Naive thymus-derived CD4-positive, alpha-beta T cell (primary cell): ENCODE measurements at regions not wholly inside any gene's neighbourhood (a gene's known extent, or its start where the extent isn't known, plus 50 kb on each side); places are given as distances from the start of the nearest gene placed in this dataset.
"Not testable (repeated sequence)": the region's sequence is repeated elsewhere in the genome, so short reads cannot be mapped to it uniquely, and the experiment has no call there.

Experiments used
- ATAC-seq: fragments of 150-1000 bp; cut with Tn5 transposase; 2 replicates; pipeline ENCODE4 v1.10.0; 2021; ENCODE audit warnings: mild to moderate bottlenecking, moderate library complexity
- CTCF ChIA-PET: fragments of 350-600 bp; sonication (Branson Sonifier 250); formaldehyde crosslinking; loops from one replicate; lab custom pipeline; 2021; ENCODE audit warnings: antibody characterized with exemption; lab: Charles Lee
- POLR2A ChIA-PET: fragments of 350-600 bp; sonication (Branson Sonifier 250); formaldehyde crosslinking; loops from one replicate; lab custom pipeline; 2021; ENCODE audit warnings: antibody characterized with exemption, inconsistent platforms; lab: Charles Lee
- DNase-seq, 9 donors: peaks; one replicate each; pipeline versions ENCODE4 v3.0.0 to v3.0.0-alpha.2; 2020 to 2022; ENCODE audit warnings: mixed read lengths in 1 of 9
- H3K27ac ChIP-seq: one replicate; pipeline ENCODE4 v1.7.0; 2013; ENCODE audit warnings: mild to moderate bottlenecking, low read depth, low read length, moderate library complexity
- H3K27me3 ChIP-seq, 2 donors: one replicate each; pipeline ENCODE4 v1.7.0; 2013; ENCODE audit warnings: low read length in 2 of 2, mild to moderate bottlenecking in 2 of 2, moderate library complexity in 2 of 2; ENCODE audit not compliant: control insufficient read depth in 2 of 2, insufficient read depth in 2 of 2
- H3K36me3 ChIP-seq, 3 experiments: 1 replicate in 2 of 3; 2 replicates in 1 of 3; pipeline ENCODE4 v1.7.0; 2013; ENCODE audit warnings: low read length in 3 of 3, mild to moderate bottlenecking in 3 of 3, moderate library complexity in 1 of 3; ENCODE audit not compliant: insufficient read depth in 3 of 3, control insufficient read depth in 2 of 3
- H3K4me1 ChIP-seq, 2 donors: one replicate each; pipeline ENCODE4 v1.7.0; 2013; ENCODE audit warnings: low read length in 2 of 2, mild to moderate bottlenecking in 2 of 2, moderate library complexity in 1 of 2; ENCODE audit not compliant: control insufficient read depth in 2 of 2, insufficient read depth in 2 of 2
- H3K4me3 ChIP-seq: 2 replicates; pipeline ENCODE4 v1.7.0; 2013; ENCODE audit warnings: mild to moderate bottlenecking, low read length
- H3K9me3 ChIP-seq, 3 experiments: 1 replicate in 2 of 3; 2 replicates in 1 of 3; pipeline ENCODE4 v1.7.0; 2013; ENCODE audit warnings: low read length in 3 of 3; ENCODE audit not compliant: control insufficient read depth in 2 of 3
- H3K27ac Mint-ChIP-seq, 9 donors: one replicate each; pipeline ENCODE4 v1.8.0; 2020 to 2022; ENCODE audit warnings: mixed read lengths in 9 of 9, mild to moderate bottlenecking in 8 of 9, moderate library complexity in 5 of 9, inconsistent platforms in 2 of 9
- H3K27me3 Mint-ChIP-seq, 5 donors: one replicate each; pipeline ENCODE4 v1.8.0; 2021 to 2022; ENCODE audit warnings: mixed read lengths in 5 of 5, mild to moderate bottlenecking in 1 of 5
- H3K36me3 Mint-ChIP-seq, 5 donors: one replicate each; pipeline ENCODE4 v1.8.0; 2020 to 2022; ENCODE audit warnings: mixed read lengths in 5 of 5, mild to moderate bottlenecking in 3 of 5, inconsistent platforms in 1 of 5
- H3K4me1 Mint-ChIP-seq, 7 donors: one replicate each; pipeline ENCODE4 v1.8.0; 2020 to 2022; ENCODE audit warnings: mixed read lengths in 7 of 7, mild to moderate bottlenecking in 3 of 7, inconsistent platforms in 1 of 7
- H3K4me3 Mint-ChIP-seq, 10 donors: one replicate each; pipeline ENCODE4 v1.8.0; 2020 to 2022; ENCODE audit warnings: mild to moderate bottlenecking in 10 of 10, mixed read lengths in 10 of 10, moderate library complexity in 6 of 10, inconsistent platforms in 2 of 10
- H3K9me3 Mint-ChIP-seq, 11 donors: one replicate each; pipeline ENCODE4 v1.8.0; 2020 to 2022; ENCODE audit warnings: mixed read lengths in 11 of 11, mild to moderate bottlenecking in 4 of 11, inconsistent platforms in 1 of 11, moderate library complexity in 1 of 11
- intact Hi-C, 2 donors: fragments of 100-400 bp; cut with micrococcal nuclease; formaldehyde crosslinking; loops; one replicate each; pipeline ENCODE4 v1.15.1; 2023

DNA sequence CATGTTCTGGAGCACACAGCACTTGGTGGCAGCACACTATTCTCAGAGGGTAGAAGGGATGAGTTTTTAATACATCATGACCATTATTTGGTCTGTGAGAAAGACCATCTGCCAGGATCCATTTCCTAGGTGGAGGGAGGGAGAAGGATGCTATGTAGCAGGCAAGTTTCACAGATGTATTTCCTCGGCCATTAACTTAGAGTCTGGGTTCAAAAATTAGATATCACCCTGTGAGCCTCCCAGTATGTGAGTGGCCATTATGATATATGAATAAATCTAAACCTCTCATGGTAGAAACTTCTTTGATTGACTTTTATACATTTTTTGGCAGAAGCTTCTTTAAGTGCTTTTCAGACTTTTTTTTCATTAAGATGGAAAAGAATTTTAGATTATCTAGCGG is 133.9 kb downstream of the SREK1 start:
- ATAC-seq (no peak), DNase-seq (no peak)
- Histone ChIP-seq H3K9me3 (no peaks in the 10 kb centered on the region), H3K27ac (no peak overlapping the region), H3K4me1 (no peaks in the 10 kb centered on the region), H3K27me3 (no peaks in the 10 kb centered on the region), H3K4me3 (no peak overlapping the region), H3K36me3 (no peaks in the 10 kb centered on the region)
- POLR2A ChIA-PET, result no interaction called here
- intact Hi-C loops, result no loop called here
- CTCF ChIA-PET, result no interaction called here
- Mint-ChIP-seq H3K9me3 (peaks cover 0 to 1% (median 0%) of the 10 kb centered on the region in 11 donors), H3K27me3 (peaks cover 5 to 36% (median 23%) of the 10 kb centered on the region in 5 donors), H3K36me3 (no peaks in the 10 kb centered on the region), H3K27ac (no peak overlapping the region), H3K4me3 (no peak overlapping the region), H3K4me1 (no peaks in the 10 kb centered on the region)

DNA sequence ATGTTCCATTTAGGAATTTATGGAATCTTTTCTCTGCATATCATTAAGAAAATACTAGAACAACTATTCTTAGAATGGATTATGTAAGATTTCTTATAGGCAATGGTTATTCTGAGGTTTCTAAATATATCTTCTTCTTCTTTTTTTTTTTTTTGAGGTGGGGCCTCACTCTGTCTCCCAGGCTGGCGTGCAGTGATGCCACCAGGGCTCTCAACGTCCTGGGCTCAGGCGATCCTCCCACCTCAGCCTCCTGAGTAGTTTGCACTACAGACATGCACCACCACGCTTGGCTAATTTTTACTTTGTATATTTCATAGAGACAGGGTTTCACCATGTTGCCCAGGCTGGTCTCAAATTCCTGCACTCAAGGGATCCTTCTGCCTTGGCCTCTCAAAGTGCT is 137.2 kb downstream of the SREK1 start:
- Mint-ChIP-seq H3K27ac (no peak overlapping the region), H3K9me3 (peaks cover 0 to 1% (median 0%) of the 10 kb centered on the region in 11 donors), H3K4me1 (no peaks in the 10 kb centered on the region), H3K27me3 (peaks cover 5 to 19% (median 16%) of the 10 kb centered on the region in 5 donors), H3K36me3 (no peaks in the 10 kb centered on the region), H3K4me3 (no peak overlapping the region)
- Histone ChIP-seq H3K4me3 (no peak overlapping the region), H3K36me3 (no peaks in the 10 kb centered on the region), H3K27ac (no peak overlapping the region), H3K27me3 (no peaks in the 10 kb centered on the region), H3K4me1 (no peaks in the 10 kb centered on the region), H3K9me3 (no peaks in the 10 kb centered on the region)
- ATAC-seq, result no peak
- intact Hi-C loops, result no loop called here
- ChIA-PET POLR2A (no interaction called here), CTCF (no interaction called here)
- DNase-seq, result no peak

DNA sequence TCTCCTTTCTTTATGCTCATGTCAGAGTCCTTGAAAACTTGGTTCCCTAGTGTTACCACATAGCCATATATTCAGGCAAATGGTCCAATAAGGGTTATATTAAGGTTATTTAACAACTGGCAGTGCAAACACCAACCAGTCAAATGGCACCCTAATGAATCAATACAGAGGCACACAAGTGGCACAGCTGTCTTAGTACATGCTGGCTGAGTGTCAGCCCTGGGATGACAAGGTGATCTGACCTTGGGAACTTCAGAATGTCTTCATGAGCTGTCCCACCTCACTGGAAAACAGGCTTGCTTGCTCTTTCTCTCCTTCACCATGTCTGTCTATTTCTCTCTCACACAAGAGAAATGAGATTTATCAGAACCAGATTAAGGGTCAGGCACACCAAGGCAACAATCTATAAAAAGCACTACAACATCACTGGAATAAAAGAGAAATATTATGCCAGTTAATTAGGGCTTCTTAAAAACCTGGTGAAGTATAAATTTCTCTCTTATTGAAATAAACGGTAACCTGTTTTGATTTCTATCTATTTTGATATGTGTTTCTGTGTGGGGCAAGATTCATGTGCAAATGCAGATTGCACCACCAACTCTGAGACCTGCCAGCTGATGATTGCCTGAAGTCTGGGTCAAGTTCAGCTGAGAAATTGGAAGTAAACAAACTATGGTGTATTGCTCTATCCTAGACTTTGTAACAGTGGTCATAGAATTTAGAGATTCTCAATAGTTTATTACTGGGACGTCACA is 140.7 kb downstream of the SREK1 start:
- Mint-ChIP-seq H3K9me3 (peaks cover 0 to 6% (median 0%) of the 10 kb centered on the region in 11 donors), H3K4me3 (no peak overlapping the region), H3K27me3 (peaks cover 2 to 8% (median 5%) of the 10 kb centered on the region in 5 donors), H3K36me3 (no peaks in the 10 kb centered on the region), H3K4me1 (no peaks in the 10 kb centered on the region), H3K27ac (no peak overlapping the region)
- POLR2A ChIA-PET, result no interaction called here
- Histone ChIP-seq H3K36me3 (no peaks in the 10 kb centered on the region), H3K27me3 (no peaks in the 10 kb centered on the region), H3K4me3 (no peak overlapping the region), H3K9me3 (no peaks in the 10 kb centered on the region), H3K27ac (no peak overlapping the region), H3K4me1 (no peaks in the 10 kb centered on the region)
- ATAC-seq (no peak), DNase-seq (no peak)
- CTCF ChIA-PET, result no interaction called here
- intact Hi-C loops, result no loop called here

DNA sequence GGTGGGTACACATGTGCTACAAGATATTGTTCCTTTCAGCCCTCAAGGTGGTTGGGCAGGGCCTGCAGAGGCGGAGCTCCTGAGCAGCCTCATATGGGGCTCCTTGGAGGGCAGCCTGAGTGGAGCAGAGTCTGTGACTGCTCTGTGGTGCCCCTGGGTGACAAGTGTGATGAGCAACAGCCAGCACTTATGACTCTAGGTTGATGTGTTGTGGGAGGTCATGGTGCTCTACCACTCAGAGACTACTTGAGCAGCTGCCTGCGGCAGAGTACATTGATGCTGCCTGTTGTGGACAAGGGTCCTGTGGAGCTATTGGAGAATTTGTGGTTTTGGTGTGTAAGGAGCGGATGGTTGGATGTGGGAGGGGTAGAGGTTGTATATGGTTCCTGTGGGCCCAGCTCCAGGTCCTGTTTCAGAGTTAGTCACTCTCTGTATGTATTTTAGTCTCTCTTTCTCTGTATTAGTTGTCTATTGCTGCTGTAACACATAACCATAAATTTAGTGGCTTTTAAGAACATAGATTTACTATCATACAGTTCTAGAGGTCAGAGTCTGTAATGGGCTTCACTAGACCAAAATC is 141.3 kb downstream of the SREK1 start:
- POLR2A ChIA-PET, result no interaction called here
- CTCF ChIA-PET, result no interaction called here
- peaks cover 0 to 6% (median 0%) of the 10 kb centered on the region in 11 donors for H3K9me3 Mint-ChIP-seq
- no peak overlapping the region for H3K27ac Mint-ChIP-seq
- no peak overlapping the region for H3K4me3 Mint-ChIP-seq
- peaks cover 4 to 11% (median 5%) of the 10 kb centered on the region in 5 donors for H3K27me3 Mint-ChIP-seq
- no peaks in the 10 kb centered on the region for H3K36me3 Mint-ChIP-seq
- no peaks in the 10 kb centered on the region for H3K9me3 ChIP-seq
- no peaks in the 10 kb centered on the region for H3K4me1 ChIP-seq
- H3K4me1 Mint-ChIP-seq, result no peaks in the 10 kb centered on the region
- DNase-seq, result no peak
- H3K27ac ChIP-seq, result no peak overlapping the region
- H3K36me3 ChIP-seq, result no peaks in the 10 kb centered on the region
- ATAC-seq, result no peak
- no peak overlapping the region for H3K4me3 ChIP-seq
- H3K27me3 ChIP-seq, result no peaks in the 10 kb centered on the region
- intact Hi-C loops, result no loop called here

DNA sequence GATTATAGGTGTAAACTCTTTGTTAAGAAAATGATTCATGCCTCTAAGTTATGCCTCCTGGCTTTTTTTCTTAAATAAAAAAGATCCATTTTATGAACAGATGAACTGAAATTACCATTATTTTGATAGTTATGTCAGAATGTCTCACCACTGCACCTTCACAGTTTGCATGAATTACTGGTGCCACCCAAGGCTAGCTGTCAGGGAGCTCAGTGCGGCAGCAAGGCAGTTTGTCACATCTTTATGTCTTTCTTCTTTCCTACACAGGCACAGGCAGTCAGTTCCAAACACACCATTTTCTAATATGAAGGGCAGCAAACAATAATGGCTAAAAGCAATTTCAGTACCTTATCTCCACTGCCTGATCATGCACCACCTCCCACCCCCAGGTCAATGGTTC is 147.7 kb downstream of the SREK1 start:
- H3K27ac Mint-ChIP-seq, result no peak overlapping the region
- CTCF ChIA-PET, result no interaction called here
- no peak for DNase-seq
- H3K36me3 ChIP-seq, result no peaks in the 10 kb centered on the region
- POLR2A ChIA-PET, result no interaction called here
- H3K4me3 Mint-ChIP-seq, result no peak overlapping the region
- no peaks in the 10 kb centered on the region for H3K4me1 Mint-ChIP-seq
- no peak overlapping the region for H3K27ac ChIP-seq
- H3K9me3 ChIP-seq, result no peaks in the 10 kb centered on the region
- peaks cover 0 to 18% (median 11%) of the 10 kb centered on the region in 5 donors for H3K27me3 Mint-ChIP-seq
- H3K9me3 Mint-ChIP-seq, result peaks cover 0 to 7% (median 0%) of the 10 kb centered on the region in 11 donors
- H3K4me1 ChIP-seq, result no peaks in the 10 kb centered on the region
- no peaks in the 10 kb centered on the region for H3K36me3 Mint-ChIP-seq
- intact Hi-C loops, result no loop called here
- no peaks in the 10 kb centered on the region for H3K27me3 ChIP-seq
- no peak overlapping the region for H3K4me3 ChIP-seq
- ATAC-seq, result no peak

DNA sequence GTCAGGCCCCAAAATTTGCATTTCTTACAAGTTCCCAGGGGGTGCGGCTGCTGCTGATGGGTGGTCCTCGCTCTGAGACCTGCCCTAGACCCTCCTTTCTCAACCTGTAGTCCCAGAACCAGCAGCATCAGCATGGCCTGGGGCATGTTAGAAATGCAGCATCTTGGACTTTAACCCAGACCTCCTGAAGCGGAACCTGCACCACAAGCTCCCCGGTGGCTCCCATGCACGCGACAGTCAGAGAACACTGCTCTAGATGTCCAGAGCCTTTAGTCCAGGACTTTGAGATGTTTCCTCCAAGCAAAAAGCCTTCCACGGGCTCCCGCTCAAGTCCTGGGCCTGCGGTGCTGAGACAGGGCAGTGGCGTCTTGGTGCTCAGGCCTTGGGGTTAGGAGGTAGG is 149.8 kb downstream of the SREK1 start:
- H3K36me3 ChIP-seq, H3K9me3 Mint-ChIP-seq, H3K9me3 ChIP-seq, H3K4me3 ChIP-seq, H3K27me3 ChIP-seq, DNase-seq, intact Hi-C loops, ATAC-seq, H3K4me3 Mint-ChIP-seq, H3K27ac Mint-ChIP-seq, H3K27ac ChIP-seq, H3K36me3 Mint-ChIP-seq, CTCF ChIA-PET, H3K4me1 Mint-ChIP-seq, H3K4me1 ChIP-seq, POLR2A ChIA-PET: not testable (repeated sequence)
- peaks cover 2 to 14% (median 10%) of the 10 kb centered on the region in 5 donors for H3K27me3 Mint-ChIP-seq

DNA sequence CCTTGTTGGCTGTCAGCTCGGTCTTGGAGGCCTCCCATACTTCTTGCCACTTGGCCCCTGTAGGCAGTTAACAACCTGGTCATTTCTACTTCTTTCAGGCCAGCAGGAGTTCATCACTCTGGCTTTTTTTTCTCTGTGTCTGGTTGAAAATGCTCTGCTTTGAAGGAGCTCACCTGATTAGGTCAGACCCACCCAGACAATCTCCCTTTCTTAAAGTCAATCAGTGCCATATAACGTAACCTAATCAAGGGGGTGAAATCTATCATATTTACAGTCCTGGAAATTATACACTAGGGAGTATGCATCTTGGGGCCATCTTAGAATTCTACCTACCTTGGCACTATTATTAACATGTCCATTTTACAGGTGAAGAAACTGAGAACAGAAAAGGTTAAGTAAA is 155.4 kb downstream of the SREK1 start:
- Histone ChIP-seq H3K4me3 (no peak overlapping the region), H3K27ac (no peak overlapping the region), H3K36me3 (no peaks in the 10 kb centered on the region), H3K4me1 (no peaks in the 10 kb centered on the region), H3K27me3 (no peaks in the 10 kb centered on the region), H3K9me3 (no peaks in the 10 kb centered on the region)
- H3K4me1 Mint-ChIP-seq, result no peaks in the 10 kb centered on the region
- ChIA-PET POLR2A (no interaction called here), CTCF (no interaction called here)
- peaks cover 0 to 12% (median 2%) of the 10 kb centered on the region in 5 donors for H3K27me3 Mint-ChIP-seq
- no peak for ATAC-seq
- H3K4me3 Mint-ChIP-seq, result no peak overlapping the region
- H3K9me3 Mint-ChIP-seq, result no peaks in the 10 kb centered on the region
- H3K36me3 Mint-ChIP-seq, result no peaks in the 10 kb centered on the region
- no peak overlapping the region for H3K27ac Mint-ChIP-seq
- intact Hi-C loops, result no loop called here
- DNase-seq, result no peak
